Astrocyte (in vitro differentiated cells and primary cell): ENCODE measurements at regions not wholly inside any gene's neighbourhood (a gene's known extent, or its start where the extent isn't known, plus 50 kb on each side); places are given as distances from the start of the nearest gene placed in this dataset.

ENCODE experiments used
- DNase-seq: peaks from one replicate; pipeline ENCODE4 v3.0.0-alpha.2; 2010; ENCODE audit warnings: low read depth
- FAIRE-seq: peaks from 2 replicates; lab custom pipeline; 2011; peaks lifted over from hg19 to GRCh38; lab: Jason Lieb, UNC
- H2AFZ ChIP-seq: 2 replicates; pipeline ENCODE4 v1.6.0; 2012; ENCODE audit warnings: low read depth, low read length, inconsistent platforms
- H3K27ac ChIP-seq: 2 replicates; pipeline ENCODE4 v1.5.1; 2011; ENCODE audit warnings: low read depth, low read length, inconsistent platforms
- H3K27me3 ChIP-seq: 2 replicates; pipeline ENCODE4 v1.6.0; 2011; ENCODE audit warnings: low read length, inconsistent platforms; ENCODE audit not compliant: insufficient read depth
- H3K36me3 ChIP-seq: 2 replicates; pipeline ENCODE4 v1.5.1; 2011; ENCODE audit warnings: low read length, inconsistent platforms; ENCODE audit not compliant: insufficient read depth
- H3K4me1 ChIP-seq: 2 replicates; pipeline ENCODE4 v1.5.1; 2011; ENCODE audit warnings: low read length, inconsistent platforms; ENCODE audit not compliant: insufficient read depth
- H3K4me2 ChIP-seq: 2 replicates; pipeline ENCODE4 v1.6.0; 2012; ENCODE audit warnings: low read length, inconsistent platforms
- H3K4me3 ChIP-seq: 2 replicates; pipeline ENCODE4 v1.5.1; 2011; ENCODE audit warnings: low read depth, mild to moderate bottlenecking, low read length, inconsistent platforms; ENCODE audit not compliant: insufficient read depth
- H3K79me2 ChIP-seq: 2 replicates; pipeline ENCODE4 v1.6.0; 2012; ENCODE audit warnings: mild to moderate bottlenecking, low read length, inconsistent platforms; ENCODE audit not compliant: insufficient read depth
- H3K9ac ChIP-seq: 2 replicates; pipeline ENCODE4 v1.6.0; 2012; ENCODE audit warnings: mild to moderate bottlenecking, low read length, inconsistent platforms
- H3K9me3 ChIP-seq: 2 replicates; pipeline ENCODE4 v1.5.1; 2012; ENCODE audit warnings: low read depth, mild to moderate bottlenecking, low read length, inconsistent platforms; ENCODE audit not compliant: insufficient read depth
- H4K20me1 ChIP-seq: 2 replicates; pipeline ENCODE4 v1.6.0; 2012; ENCODE audit warnings: low read length, inconsistent platforms; ENCODE audit not compliant: insufficient read depth
- H3K27ac Mint-ChIP-seq: one replicate; pipeline ENCODE4 v1.8.0; 2021; ENCODE audit warnings: mild to moderate bottlenecking, mixed read lengths; ENCODE audit not compliant: unreplicated experiment
- H3K27me3 Mint-ChIP-seq: one replicate; pipeline ENCODE4 v1.8.0; 2021; ENCODE audit warnings: low read depth, mixed read lengths; ENCODE audit not compliant: unreplicated experiment
- H3K36me3 Mint-ChIP-seq: one replicate; pipeline ENCODE4 v1.8.0; 2021; ENCODE audit warnings: low read depth, mixed read lengths; ENCODE audit not compliant: unreplicated experiment
- H3K4me1 Mint-ChIP-seq: one replicate; pipeline ENCODE4 v1.8.0; 2021; ENCODE audit warnings: low read depth, mixed read lengths; ENCODE audit not compliant: unreplicated experiment
- H3K4me3 Mint-ChIP-seq: one replicate; pipeline ENCODE4 v1.8.0; 2021; ENCODE audit warnings: mild to moderate bottlenecking, moderate library complexity, mixed read lengths; ENCODE audit not compliant: unreplicated experiment
- H3K9me3 Mint-ChIP-seq: one replicate; pipeline ENCODE4 v1.8.0; 2021; ENCODE audit warnings: mild to moderate bottlenecking, mixed read lengths; ENCODE audit not compliant: unreplicated experiment
- EZH2 ChIP-seq: IDR thresholded peaks from 2 replicates; pipeline ENCODE4 v1.6.1; 2012; ENCODE audit warnings: mild to moderate bottlenecking, low read length, inconsistent platforms; ENCODE audit not compliant: insufficient read depth
- TF ChIP-seq, protein P1 (sequence below): IDR thresholded peaks from 2 replicates; pipeline ENCODE4 v1.5.1; 2011; ENCODE audit warnings: low read depth, mild to moderate bottlenecking, inconsistent platforms, low read length, moderate library complexity; ENCODE audit not compliant: insufficient read depth

DNA sequence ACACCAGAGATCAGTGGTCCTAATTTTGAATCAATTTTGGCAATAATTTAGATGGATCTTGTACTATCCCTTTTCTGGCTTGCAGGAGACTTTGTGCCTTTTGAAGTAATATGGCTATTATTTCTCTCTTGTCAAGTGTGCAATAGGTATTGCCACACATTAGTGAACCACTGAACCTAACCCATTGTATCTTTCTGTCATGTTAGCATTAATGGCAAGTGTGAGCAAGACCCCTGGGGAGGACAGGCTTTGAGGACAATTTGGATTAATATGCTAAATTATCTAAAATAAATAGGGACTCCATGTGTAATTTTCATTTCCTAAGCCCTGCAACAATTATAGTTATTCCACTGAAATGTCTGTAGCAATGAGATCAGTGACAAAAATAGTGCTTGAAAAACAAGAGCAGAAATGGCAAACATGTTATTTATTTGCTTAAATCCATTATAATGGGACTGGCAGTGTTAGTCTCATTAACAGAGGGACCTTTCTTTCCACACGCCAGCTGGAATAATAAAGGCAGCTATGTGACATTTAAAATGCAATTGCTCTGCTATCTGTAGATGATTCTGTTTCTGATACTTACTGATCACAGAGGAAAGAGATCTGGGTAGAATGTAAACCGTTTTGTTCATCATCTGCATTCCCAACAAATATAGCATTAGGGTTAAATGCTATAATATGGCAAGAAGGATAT lies 753.3 kb upstream of the ZNF608 start:
- Histone ChIP-seq H3K4me3 (no peak overlapping the region), H4K20me1 (no peaks in the 10 kb centered on the region), H3K27ac (no peak overlapping the region), H3K36me3 (no peaks in the 10 kb centered on the region), H2AFZ (no peak overlapping the region), H3K27me3 (no peaks in the 10 kb centered on the region), H3K9me3 (no peaks in the 10 kb centered on the region), H3K79me2 (no peaks in the 10 kb centered on the region), H3K4me1 (no peaks in the 10 kb centered on the region), H3K4me2 (no peak overlapping the region), H3K9ac (no peak overlapping the region)
- H3K4me1 Mint-ChIP-seq = peaks cover 6% of the 10 kb centered on the region
- no peak for TF ChIP-seq EZH2
- TF ChIP-seq, protein P1, sequence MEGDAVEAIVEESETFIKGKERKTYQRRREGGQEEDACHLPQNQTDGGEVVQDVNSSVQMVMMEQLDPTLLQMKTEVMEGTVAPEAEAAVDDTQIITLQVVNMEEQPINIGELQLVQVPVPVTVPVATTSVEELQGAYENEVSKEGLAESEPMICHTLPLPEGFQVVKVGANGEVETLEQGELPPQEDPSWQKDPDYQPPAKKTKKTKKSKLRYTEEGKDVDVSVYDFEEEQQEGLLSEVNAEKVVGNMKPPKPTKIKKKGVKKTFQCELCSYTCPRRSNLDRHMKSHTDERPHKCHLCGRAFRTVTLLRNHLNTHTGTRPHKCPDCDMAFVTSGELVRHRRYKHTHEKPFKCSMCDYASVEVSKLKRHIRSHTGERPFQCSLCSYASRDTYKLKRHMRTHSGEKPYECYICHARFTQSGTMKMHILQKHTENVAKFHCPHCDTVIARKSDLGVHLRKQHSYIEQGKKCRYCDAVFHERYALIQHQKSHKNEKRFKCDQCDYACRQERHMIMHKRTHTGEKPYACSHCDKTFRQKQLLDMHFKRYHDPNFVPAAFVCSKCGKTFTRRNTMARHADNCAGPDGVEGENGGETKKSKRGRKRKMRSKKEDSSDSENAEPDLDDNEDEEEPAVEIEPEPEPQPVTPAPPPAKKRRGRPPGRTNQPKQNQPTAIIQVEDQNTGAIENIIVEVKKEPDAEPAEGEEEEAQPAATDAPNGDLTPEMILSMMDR = no peak
- no peaks in the 10 kb centered on the region for H3K9me3 Mint-ChIP-seq
- no peaks in the 10 kb centered on the region for H3K36me3 Mint-ChIP-seq
- H3K27ac Mint-ChIP-seq = no peak overlapping the region
- H3K27me3 Mint-ChIP-seq = no peaks in the 10 kb centered on the region
- DNase-seq (no peak), FAIRE-seq (no peak)
- H3K4me3 Mint-ChIP-seq = no peak overlapping the region

DNA sequence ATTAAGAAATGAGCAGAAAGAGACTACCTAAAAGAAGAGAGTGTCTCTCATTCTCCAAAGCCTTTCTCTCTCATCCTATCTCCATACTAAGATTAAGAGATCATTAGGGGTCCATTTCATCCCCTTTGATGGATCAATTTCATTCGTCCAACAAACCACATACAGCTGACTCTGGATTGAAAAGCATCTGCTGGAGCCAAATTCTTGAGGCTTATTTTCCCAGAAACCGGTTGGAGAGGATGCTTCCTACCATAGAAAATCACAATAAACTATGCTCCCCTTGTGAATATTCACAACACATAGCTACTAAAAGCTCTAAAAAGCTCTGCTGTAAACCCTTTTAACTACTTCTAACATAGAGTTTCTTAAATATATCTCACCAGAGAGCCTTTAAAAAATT lies 755.0 kb upstream of the ZNF608 start:
- Mint-ChIP-seq H3K27ac (no peak overlapping the region), H3K4me3 (no peak overlapping the region)
- no peak overlapping the region for H3K4me2 ChIP-seq

DNA sequence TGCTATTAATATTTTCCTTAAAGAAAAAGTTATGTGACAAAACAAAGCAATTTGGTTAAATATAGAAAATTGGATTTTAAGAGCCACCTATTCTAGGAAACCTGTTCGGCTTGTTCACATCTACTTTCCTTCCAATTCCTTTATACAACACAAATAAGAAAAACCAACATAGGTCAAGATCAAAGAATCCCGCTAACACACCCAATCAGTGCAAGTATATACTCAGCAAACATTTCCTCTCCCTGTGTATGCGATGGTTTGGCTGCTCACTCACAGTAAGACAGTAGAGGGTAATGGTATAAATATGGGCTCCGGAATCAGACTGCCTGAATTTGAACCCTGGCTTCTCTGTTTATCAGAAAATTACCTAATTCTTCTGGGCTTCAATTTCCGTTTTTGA lies 757.5 kb upstream of the ZNF608 start:
- H3K9ac ChIP-seq = no peak overlapping the region
- H2AFZ ChIP-seq = no peak overlapping the region
- TF ChIP-seq EZH2 = no peak
- TF ChIP-seq, protein P1 = no peak
- H3K4me1 ChIP-seq = no peaks in the 10 kb centered on the region
- Mint-ChIP-seq H3K4me1 (peaks cover 3% of the 10 kb centered on the region), H3K27ac (no peak overlapping the region), H3K4me3 (no peak overlapping the region), H3K9me3 (no peaks in the 10 kb centered on the region), H3K27me3 (no peaks in the 10 kb centered on the region), H3K36me3 (no peaks in the 10 kb centered on the region)
- no peaks in the 10 kb centered on the region for H3K9me3 ChIP-seq
- FAIRE-seq (no peak), DNase-seq (no peak)
- H3K79me2 ChIP-seq = no peaks in the 10 kb centered on the region
- H3K4me2 ChIP-seq = no peak overlapping the region
- no peak overlapping the region for H3K27ac ChIP-seq
- no peaks in the 10 kb centered on the region for H3K27me3 ChIP-seq
- H3K36me3 ChIP-seq = no peaks in the 10 kb centered on the region
- H3K4me3 ChIP-seq = no peak overlapping the region
- H4K20me1 ChIP-seq = no peaks in the 10 kb centered on the region

More for the DNA sequence above, 755.0 kb upstream of the ZNF608 start:
- no peak for FAIRE-seq
- Histone ChIP-seq H3K9me3 (no peaks in the 10 kb centered on the region), H4K20me1 (no peaks in the 10 kb centered on the region), H3K79me2 (no peaks in the 10 kb centered on the region), H3K36me3 (no peaks in the 10 kb centered on the region), H3K4me1 (no peaks in the 10 kb centered on the region), H2AFZ (no peak overlapping the region), H3K9ac (no peak overlapping the region), H3K27me3 (no peaks in the 10 kb centered on the region), H3K4me3 (no peak overlapping the region), H3K27ac (no peak overlapping the region)
- TF ChIP-seq, protein P1 = no peak
- TF ChIP-seq EZH2 = no peak
- Mint-ChIP-seq H3K9me3 (no peaks in the 10 kb centered on the region), H3K27me3 (no peaks in the 10 kb centered on the region), H3K36me3 (no peaks in the 10 kb centered on the region), H3K4me1 (peaks cover 6% of the 10 kb centered on the region)
- peak; percentile 42 for DNase-seq
